IMR-90 (cell line): ENCODE measurements at regions not wholly inside any gene's neighbourhood (a gene's known extent, or its start where the extent isn't known, plus 50 kb on each side); places are given as distances from the start of the nearest gene placed in this dataset.

Source experiments
- ATAC-seq: fragments of 200-7000 bp; cut with Tn5 transposase; 2 replicates; pipeline ENCODE4 v1.9.1; 2020; ENCODE audit warnings: low read depth, mild to moderate bottlenecking, moderate library complexity
- BruUV-seq: library from RNA; stranded (reverse); fragments of 400-500 nt; replicated peaks from 2 replicates; lab custom pipeline; 2021; lab: Mats Ljungman, UMichigan
- CTCF ChIA-PET: fragments of 300-600 bp; formaldehyde crosslinking; extraction: SDS; loops from one replicate; lab custom pipeline; 2021; ENCODE audit warnings: antibody characterized with exemption; lab: Yijun Ruan, JAX
- POLR2A ChIA-PET: fragments of 300-600 bp; sonication (Branson Sonifier 250); formaldehyde crosslinking; loops from one replicate; lab custom pipeline; 2022; ENCODE audit warnings: antibody characterized with exemption; ENCODE audit not compliant: unreplicated experiment; lab: Charles Lee
- DNase-seq: peaks from one replicate; pipeline ENCODE4 v3.0.0; 2013
- H2AFZ ChIP-seq: replicated peaks from 2 replicates; pipeline ENCODE3; 2013; ENCODE audit warnings: low read length, mild to moderate bottlenecking; ENCODE audit not compliant: poor library complexity
- H2AK5ac ChIP-seq: 2 replicates; pipeline ENCODE4 v1.6.1; 2013; ENCODE audit warnings: low read depth, low read length, inconsistent platforms
- H2AK9ac ChIP-seq: replicated peaks from 2 replicates; pipeline ENCODE3; 2013; ENCODE audit warnings: mild to moderate bottlenecking, low read depth, low read length, moderate library complexity; ENCODE audit not compliant: poor library complexity
- H2BK120ac ChIP-seq: 2 replicates; pipeline ENCODE4 v1.6.1; 2013; ENCODE audit warnings: low read depth, low read length, inconsistent platforms
- H2BK15ac ChIP-seq: 3 replicates; pipeline ENCODE4 v1.6.1; 2013; ENCODE audit warnings: low read depth, low read length, inconsistent platforms
- H2BK20ac ChIP-seq: 2 replicates; pipeline ENCODE4 v1.6.1; 2013; ENCODE audit warnings: low read depth, mild to moderate bottlenecking, inconsistent platforms, low read length, moderate library complexity
- H2BK5ac ChIP-seq: 2 replicates; pipeline ENCODE4 v1.6.1; 2013; ENCODE audit warnings: mild to moderate bottlenecking, low read depth, low read length, inconsistent platforms; ENCODE audit not compliant: poor library complexity, severe bottlenecking
- H3K14ac ChIP-seq: replicated peaks from 2 replicates; pipeline ENCODE4 v1.6.1; 2013; ENCODE audit warnings: low read depth, low read length, inconsistent platforms
- H3K18ac ChIP-seq: 2 replicates; pipeline ENCODE4 v1.6.1; 2013; ENCODE audit warnings: low read depth, low read length, control low read depth
- H3K23ac ChIP-seq: 2 replicates; pipeline ENCODE4 v1.6.1; 2013; ENCODE audit warnings: low read depth, low read length, inconsistent platforms
- H3K27ac ChIP-seq: 2 replicates; pipeline ENCODE4 v1.5.1; 2013; ENCODE audit warnings: mild to moderate bottlenecking, control low read depth, low read length; ENCODE audit not compliant: insufficient read depth
- H3K27me3 ChIP-seq: 2 replicates; pipeline ENCODE4 v1.6.1; 2013; ENCODE audit warnings: low read length; ENCODE audit not compliant: control insufficient read depth, insufficient read depth
- H3K36me3 ChIP-seq: 2 replicates; pipeline ENCODE4 v1.6.1; 2013; ENCODE audit warnings: low read length, mixed read lengths; ENCODE audit not compliant: control insufficient read depth, insufficient read depth
- H3K4ac ChIP-seq: 2 replicates; pipeline ENCODE4 v1.6.1; 2013; ENCODE audit warnings: low read depth, low read length, inconsistent platforms
- H3K4me1 ChIP-seq: 2 replicates; pipeline ENCODE4 v1.6.1; 2013; ENCODE audit warnings: low read length, mixed read lengths; ENCODE audit not compliant: control insufficient read depth, insufficient read depth
- H3K4me2 ChIP-seq: 2 replicates; pipeline ENCODE4 v1.6.1; 2013; ENCODE audit warnings: low read depth, mild to moderate bottlenecking, control low read depth, low read length, moderate library complexity
- H3K4me3 ChIP-seq: 2 replicates; pipeline ENCODE4 v1.5.1; 2013; ENCODE audit warnings: low read depth, mild to moderate bottlenecking, control low read depth, low read length, moderate library complexity; ENCODE audit not compliant: insufficient read depth
- H3K56ac ChIP-seq: 2 replicates; pipeline ENCODE4 v1.6.1; 2013; ENCODE audit warnings: low read length, inconsistent platforms; ENCODE audit not compliant: insufficient read depth; ENCODE audit errors: extremely low read depth
- H3K79me1 ChIP-seq, 2 experiments: 2 replicates each; pipeline ENCODE4 v1.6.1; 2013; ENCODE audit warnings: low read length in 2 of 2, inconsistent platforms in 1 of 2, low read depth in 1 of 2
- H3K9ac ChIP-seq: 2 replicates; pipeline ENCODE4 v1.6.1; 2013; ENCODE audit warnings: low read depth, low read length, control low read depth
- H3K9me1 ChIP-seq: 2 replicates; pipeline ENCODE4 v1.6.1; 2013; ENCODE audit warnings: low read length, inconsistent platforms; ENCODE audit not compliant: insufficient read depth
- H3K9me3 ChIP-seq: 2 replicates; pipeline ENCODE4 v1.6.1; 2013; ENCODE audit warnings: low read length; ENCODE audit not compliant: control insufficient read depth, insufficient read depth
- H4K20me1 ChIP-seq: 2 replicates; pipeline ENCODE4 v1.6.1; 2013; ENCODE audit warnings: low read length, inconsistent platforms; ENCODE audit not compliant: insufficient read depth
- H4K5ac ChIP-seq: 2 replicates; pipeline ENCODE4 v1.6.1; 2013; ENCODE audit warnings: mild to moderate bottlenecking, low read depth, low read length, control low read depth
- H4K8ac ChIP-seq, 2 experiments: 2 replicates each; pipeline ENCODE4 v1.6.1; 2013; ENCODE audit warnings: low read depth in 2 of 2, low read length in 2 of 2, control low read depth in 1 of 2, inconsistent platforms in 1 of 2
- H4K91ac ChIP-seq: 2 replicates; pipeline ENCODE4 v1.6.1; 2013; ENCODE audit warnings: low read depth, low read length, inconsistent platforms; ENCODE audit not compliant: insufficient read depth
- BHLHE40 ChIP-seq: fragments of 150-350 bp; IDR thresholded peaks from 2 replicates; pipeline ENCODE4 v1.6.1; 2016; ENCODE audit warnings: mild to moderate bottlenecking, low read depth, low read length
- CEBPB ChIP-seq: IDR thresholded peaks from 2 replicates; pipeline ENCODE4 v1.6.1; 2012; ENCODE audit warnings: low read depth, low read length, improper control_type of control experiment
- CHD1 ChIP-seq: IDR thresholded peaks from 2 replicates; pipeline ENCODE4 v1.6.1; 2012; ENCODE audit warnings: low read depth, low read length, improper control_type of control experiment
- MAFK ChIP-seq: IDR thresholded peaks from 2 replicates; pipeline ENCODE4 v1.6.1; 2012; ENCODE audit warnings: low read depth, low read length, improper control_type of control experiment
- MXI1 ChIP-seq: IDR thresholded peaks from 2 replicates; pipeline ENCODE4 v1.6.1; 2012; ENCODE audit warnings: low read depth, mild to moderate bottlenecking, low read length, moderate library complexity, borderline replicate concordance
- RAD21 ChIP-seq: IDR thresholded peaks from 2 replicates; pipeline ENCODE4 v1.6.1; 2012; ENCODE audit warnings: low read length, improper control_type of control experiment
- RCOR1 ChIP-seq: IDR thresholded peaks from 2 replicates; pipeline ENCODE4 v1.6.1; 2012; ENCODE audit warnings: mild to moderate bottlenecking, low read length, improper control_type of control experiment; ENCODE audit not compliant: insufficient replicate concordance
- RFX5 ChIP-seq: IDR thresholded peaks from 2 replicates; pipeline ENCODE4 v1.8.0; 2012; ENCODE audit warnings: low read depth, mild to moderate bottlenecking, low read length, moderate library complexity
- SMC3 ChIP-seq: fragments of 150-350 bp; IDR thresholded peaks from 2 replicates; pipeline ENCODE4 v1.6.1; 2016; ENCODE audit warnings: low read depth, mild to moderate bottlenecking, antibody characterized with exemption, low read length, moderate library complexity
- WGBS, 2 experiments: methylation state at CpG; one replicate each; pipeline versions ENCODE4 v1.1.5 to v1.1.7; 2013; ENCODE audit warnings: missing lambda C conversion rate in 2 of 2; ENCODE audit not compliant: insufficient read length in 1 of 2; ENCODE audit errors: extremely low coverage in 2 of 2; 5-methylcytosine and 5-hydroxymethylcytosine counted together
- dilution Hi-C: fragments of 300-500 bp; cut with HindIII; formaldehyde crosslinking; loops from one replicate; pipeline ENCODE4 v1.14.3; 2018; ENCODE audit warnings: low sequenced_read_pairs; ENCODE audit not compliant: unreplicated experiment
- in situ Hi-C: fragments of 300-500 bp; cut with MboI; formaldehyde crosslinking; loops from 3 replicates; pipeline ENCODE4 v1.14.3; 2019; ENCODE audit warnings: low sequenced_read_pairs, inconsistent platforms, mixed read lengths
- intact Hi-C: fragments of 100-400 bp; cut with micrococcal nuclease; formaldehyde crosslinking; loops from 2 replicates; pipeline ENCODE4 v1.10.0; 2022
- TF ChIP-seq, protein P1 (sequence below): conservative IDR thresholded peaks from 2 replicates; pipeline ENCODE4 v1.5.1; 2012; ENCODE audit warnings: mild to moderate bottlenecking, low read depth, low read length, improper control_type of control experiment
- TF ChIP-seq, protein P2 (sequence below): fragments of 150-350 bp; IDR thresholded peaks from 2 replicates; pipeline ENCODE4 v1.6.1; 2017; ENCODE audit warnings: mild to moderate bottlenecking, antibody characterized with exemption, low read length, low read depth

DNA sequence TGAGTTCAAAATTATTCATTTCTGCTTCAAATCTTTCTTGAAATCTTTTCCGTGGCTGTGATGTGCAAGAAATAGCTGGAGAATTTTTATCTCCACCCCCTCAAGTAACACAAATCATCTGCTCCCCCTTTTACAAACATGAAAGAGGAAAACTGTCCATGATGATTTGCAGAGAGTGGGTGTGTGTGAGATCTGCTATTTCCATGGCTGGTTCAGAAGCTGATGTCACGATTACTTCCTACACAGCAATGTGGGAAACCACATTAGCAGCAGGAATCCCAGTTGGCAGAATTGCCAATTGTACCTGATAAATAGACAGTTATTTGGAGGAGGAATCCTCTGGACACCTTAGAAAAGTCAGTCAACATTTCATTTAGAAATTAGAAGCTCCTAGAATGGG is 75.2 kb upstream of the GRM7 start:
- H3K4me1 ChIP-seq = no peaks in the 10 kb centered on the region
- H3K4me2 ChIP-seq = no peak overlapping the region
- H2BK120ac ChIP-seq = no peak overlapping the region
- no peak overlapping the region for H2AK9ac ChIP-seq
- intact Hi-C loops = no loop called here
- H3K18ac ChIP-seq = no peak overlapping the region
- dilution Hi-C loops = no loop called here
- ChIA-PET CTCF (no interaction called here), POLR2A (no interaction called here)
- H4K5ac ChIP-seq = no peak overlapping the region
- H3K9me3 ChIP-seq = 0 out of 2 replicates have a peak, but pooled peaks cover 3% of the 10 kb centered on the region
- no peak overlapping the region for H3K4ac ChIP-seq
- ATAC-seq (no peak), DNase-seq (no peak)
- H3K4me3 ChIP-seq = no peak overlapping the region
- no peaks in the 10 kb centered on the region for H3K27me3 ChIP-seq
- no peak overlapping the region for H2AFZ ChIP-seq
- H3K9me1 ChIP-seq = no peaks in the 10 kb centered on the region
- no peak overlapping the region for H3K27ac ChIP-seq
- in situ Hi-C loops = no loop called here
- H2BK20ac ChIP-seq = no peak overlapping the region
- H4K20me1 ChIP-seq = no peaks in the 10 kb centered on the region
- no peak overlapping the region for H3K23ac ChIP-seq
- no peaks in the 10 kb centered on the region for H3K36me3 ChIP-seq
- BruUV-seq = no TSS peak
- H2BK5ac ChIP-seq = no peak overlapping the region
- no peaks in the 10 kb centered on the region for H3K79me1 ChIP-seq
- no peak overlapping the region for H2AK5ac ChIP-seq
- H3K14ac ChIP-seq = no peak overlapping the region
- no peak overlapping the region for H4K8ac ChIP-seq
- TF ChIP-seq MXI1 (no peak), BHLHE40 (no peak), RCOR1 (no peak), CHD1 (no peak), CEBPB (no peak), MAFK (no peak), SMC3 (no peak), RAD21 (no peak), RFX5 (no peak)
- TF ChIP-seq, protein P1, sequence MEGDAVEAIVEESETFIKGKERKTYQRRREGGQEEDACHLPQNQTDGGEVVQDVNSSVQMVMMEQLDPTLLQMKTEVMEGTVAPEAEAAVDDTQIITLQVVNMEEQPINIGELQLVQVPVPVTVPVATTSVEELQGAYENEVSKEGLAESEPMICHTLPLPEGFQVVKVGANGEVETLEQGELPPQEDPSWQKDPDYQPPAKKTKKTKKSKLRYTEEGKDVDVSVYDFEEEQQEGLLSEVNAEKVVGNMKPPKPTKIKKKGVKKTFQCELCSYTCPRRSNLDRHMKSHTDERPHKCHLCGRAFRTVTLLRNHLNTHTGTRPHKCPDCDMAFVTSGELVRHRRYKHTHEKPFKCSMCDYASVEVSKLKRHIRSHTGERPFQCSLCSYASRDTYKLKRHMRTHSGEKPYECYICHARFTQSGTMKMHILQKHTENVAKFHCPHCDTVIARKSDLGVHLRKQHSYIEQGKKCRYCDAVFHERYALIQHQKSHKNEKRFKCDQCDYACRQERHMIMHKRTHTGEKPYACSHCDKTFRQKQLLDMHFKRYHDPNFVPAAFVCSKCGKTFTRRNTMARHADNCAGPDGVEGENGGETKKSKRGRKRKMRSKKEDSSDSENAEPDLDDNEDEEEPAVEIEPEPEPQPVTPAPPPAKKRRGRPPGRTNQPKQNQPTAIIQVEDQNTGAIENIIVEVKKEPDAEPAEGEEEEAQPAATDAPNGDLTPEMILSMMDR = no peak
- TF ChIP-seq, protein P2, sequence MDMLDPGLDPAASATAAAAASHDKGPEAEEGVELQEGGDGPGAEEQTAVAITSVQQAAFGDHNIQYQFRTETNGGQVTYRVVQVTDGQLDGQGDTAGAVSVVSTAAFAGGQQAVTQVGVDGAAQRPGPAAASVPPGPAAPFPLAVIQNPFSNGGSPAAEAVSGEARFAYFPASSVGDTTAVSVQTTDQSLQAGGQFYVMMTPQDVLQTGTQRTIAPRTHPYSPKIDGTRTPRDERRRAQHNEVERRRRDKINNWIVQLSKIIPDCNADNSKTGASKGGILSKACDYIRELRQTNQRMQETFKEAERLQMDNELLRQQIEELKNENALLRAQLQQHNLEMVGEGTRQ = no peak
- no peak overlapping the region for H2BK15ac ChIP-seq
- no peak overlapping the region for H3K56ac ChIP-seq
- H3K9ac ChIP-seq = no peak overlapping the region
- no CpG with 5 or more reads among the region's 2 CpGs for WGBS, 2 experiments
- no peak overlapping the region for H4K91ac ChIP-seq
